ENCODE measurements at regions not wholly inside any gene's neighbourhood (a gene's known extent, or its start where the extent isn't known, plus 50 kb on each side); places are given as distances from the start of the nearest gene placed in this dataset.
A peak's percentile ranks its signal among the peaks of the same experiment; 100 is the strongest.
"Not testable (repeated sequence)": the region's sequence is repeated elsewhere in the genome, so short reads cannot be mapped to it uniquely, and the experiment has no call there.

- Histone ChIP-seq H3K9me3 (ENCODE audit: insufficient read depth, low read depth, low read length) (no peaks in the 10 kb centered on the region), H2AFZ (ENCODE audit: low read length) (peak overlapping the region; percentile 72), H3K79me2 (ENCODE audit: insufficient read depth, low read length) (no peaks in the 10 kb centered on the region), H4K20me1 (ENCODE audit: insufficient read depth, low read length, poor library complexity, severe bottlenecking) (no peaks in the 10 kb centered on the region), H3K4me1 (ENCODE audit: insufficient read depth, low read length, poor library complexity, severe bottlenecking) (no peaks in the 10 kb centered on the region), H3K27me3 (ENCODE audit: insufficient read depth, low read length, poor library complexity, severe bottlenecking) (no peaks in the 10 kb centered on the region), H3F3A (ENCODE audit: low read depth) (no peaks in the 10 kb centered on the region), H3K9me2 (replicated peaks; ENCODE audit: low read depth, low read length) (no peaks in the 10 kb centered on the region), H3K4me2 (ENCODE audit: low read depth, low read length, poor library complexity, severe bottlenecking) (no peak overlapping the region), H3K9ac (ENCODE audit: low read depth, low read length, poor library complexity, severe bottlenecking) (no peak overlapping the region), H3K4me3 (ENCODE audit: low read length, poor library complexity, severe bottlenecking) (no peak overlapping the region), H3K36me3 (ENCODE audit: insufficient read depth, low read length) (no peaks in the 10 kb centered on the region)
- peak; percentile 67 for TF ChIP-seq CTCF (conservative IDR thresholded peaks at IDR 0.05; ENCODE audit: low read length)
- no peak for TF ChIP-seq EZH2phosphoT487 (IDR thresholded peaks at IDR 0.05; ENCODE audit: borderline replicate concordance)
Measured at GRCh38 chr13:78875792-78876580, 217.0 kb upstream of the OBI1 start.

- Histone ChIP-seq H3K9me2 (replicated peaks; ENCODE audit: low read depth, low read length) (no peaks in the 10 kb centered on the region), H3K4me3 (ENCODE audit: low read length, poor library complexity, severe bottlenecking) (no peak overlapping the region), H4K20me1 (ENCODE audit: insufficient read depth, low read length, poor library complexity, severe bottlenecking) (no peaks in the 10 kb centered on the region), H3K9ac (ENCODE audit: low read depth, low read length, poor library complexity, severe bottlenecking) (no peak overlapping the region), H3K4me2 (ENCODE audit: low read depth, low read length, poor library complexity, severe bottlenecking) (no peak overlapping the region), H3K79me2 (ENCODE audit: insufficient read depth, low read length) (no peaks in the 10 kb centered on the region), H3F3A (ENCODE audit: low read depth) (no peaks in the 10 kb centered on the region), H3K36me3 (ENCODE audit: insufficient read depth, low read length) (no peaks in the 10 kb centered on the region), H3K4me1 (ENCODE audit: insufficient read depth, low read length, poor library complexity, severe bottlenecking) (no peaks in the 10 kb centered on the region), H3K27me3 (ENCODE audit: insufficient read depth, low read length, poor library complexity, severe bottlenecking) (no peaks in the 10 kb centered on the region), H2AFZ (ENCODE audit: low read length) (no peak overlapping the region), H3K9me3 (ENCODE audit: insufficient read depth, low read depth, low read length) (no peaks in the 10 kb centered on the region)
- no peak for TF ChIP-seq EZH2phosphoT487 (IDR thresholded peaks at IDR 0.05; ENCODE audit: borderline replicate concordance)
- TF ChIP-seq CTCF (conservative IDR thresholded peaks at IDR 0.05; ENCODE audit: low read length), result no peak
Measured at GRCh38 chr13:78868991-78869390, 210.0 kb upstream of the OBI1 start.

- TF ChIP-seq CTCF (conservative IDR thresholded peaks at IDR 0.05; ENCODE audit: low read length) (no peak), EZH2phosphoT487 (IDR thresholded peaks at IDR 0.05; ENCODE audit: borderline replicate concordance) (no peak)
- Histone ChIP-seq H3K36me3 (ENCODE audit: insufficient read depth, low read length) (no peaks in the 10 kb centered on the region), H4K20me1 (ENCODE audit: insufficient read depth, low read length, poor library complexity, severe bottlenecking) (no peaks in the 10 kb centered on the region), H3K4me2 (ENCODE audit: low read depth, low read length, poor library complexity, severe bottlenecking) (no peak overlapping the region), H3K9ac (ENCODE audit: low read depth, low read length, poor library complexity, severe bottlenecking) (no peak overlapping the region), H3K79me2 (ENCODE audit: insufficient read depth, low read length) (no peaks in the 10 kb centered on the region), H3K27me3 (ENCODE audit: insufficient read depth, low read length, poor library complexity, severe bottlenecking) (no peaks in the 10 kb centered on the region), H2AFZ (ENCODE audit: low read length) (no peak overlapping the region), H3K9me2 (replicated peaks; ENCODE audit: low read depth, low read length) (no peaks in the 10 kb centered on the region), H3K9me3 (ENCODE audit: insufficient read depth, low read depth, low read length) (no peaks in the 10 kb centered on the region), H3K4me3 (ENCODE audit: low read length, poor library complexity, severe bottlenecking) (no peak overlapping the region), H3F3A (ENCODE audit: low read depth) (no peaks in the 10 kb centered on the region), H3K4me1 (ENCODE audit: insufficient read depth, low read length, poor library complexity, severe bottlenecking) (no peaks in the 10 kb centered on the region)
Measured at GRCh38 chr13:78867655-78868054, 208.7 kb upstream of the OBI1 start.

DNA sequence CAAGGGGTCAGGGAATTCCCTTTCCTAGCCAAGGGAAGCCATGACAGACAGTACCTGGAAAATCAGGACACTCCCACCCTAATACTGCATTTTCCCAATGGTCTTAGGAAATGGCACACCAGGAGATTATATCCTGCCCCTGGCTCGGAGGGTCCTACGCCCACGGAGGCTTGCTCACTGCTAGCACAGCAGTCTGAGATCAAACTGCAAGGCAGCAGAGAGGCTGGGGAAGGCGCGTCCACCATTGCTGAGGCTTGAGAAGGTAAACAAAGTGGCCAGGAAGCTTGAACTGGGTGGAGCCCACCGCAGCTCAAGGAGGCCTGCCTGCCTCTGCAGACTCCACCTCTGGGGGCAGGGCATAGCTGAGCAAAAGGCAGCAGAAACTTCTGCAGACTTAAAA lies 207.1 kb upstream of the OBI1 start:
- not testable (repeated sequence) for H3K4me1 ChIP-seq (ENCODE audit: insufficient read depth, low read length, poor library complexity, severe bottlenecking); H3K27me3 ChIP-seq (ENCODE audit: insufficient read depth, low read length, poor library complexity, severe bottlenecking); H2AFZ ChIP-seq (ENCODE audit: low read length); H3K9me2 ChIP-seq (replicated peaks; ENCODE audit: low read depth, low read length); H3K36me3 ChIP-seq (ENCODE audit: insufficient read depth, low read length); H3F3A ChIP-seq (ENCODE audit: low read depth); H3K9me3 ChIP-seq (ENCODE audit: insufficient read depth, low read depth, low read length); H3K9ac ChIP-seq (ENCODE audit: low read depth, low read length, poor library complexity, severe bottlenecking); H3K4me3 ChIP-seq (ENCODE audit: low read length, poor library complexity, severe bottlenecking); H3K79me2 ChIP-seq (ENCODE audit: insufficient read depth, low read length); H3K4me2 ChIP-seq (ENCODE audit: low read depth, low read length, poor library complexity, severe bottlenecking); H4K20me1 ChIP-seq (ENCODE audit: insufficient read depth, low read length, poor library complexity, severe bottlenecking)
